GM06990 (cell line): ENCODE measurements at regions not wholly inside any gene's neighbourhood (a gene's known extent, or its start where the extent isn't known, plus 50 kb on each side); places are given as distances from the start of the nearest gene placed in this dataset.

ENCODE experiments used
- DNase-seq: peaks from one replicate; pipeline ENCODE4 v3.0.0-alpha.2; 2011; ENCODE audit not compliant: insufficient read length; ENCODE audit errors: extremely low read depth
- H3K27me3 ChIP-seq: replicated peaks from 2 replicates; pipeline ENCODE4 v1.6.0; 2011; ENCODE audit warnings: low read length; ENCODE audit not compliant: control insufficient read depth, insufficient read depth
- H3K36me3 ChIP-seq: 2 replicates; pipeline ENCODE4 v1.5.1; 2011; ENCODE audit warnings: low read length; ENCODE audit not compliant: control insufficient read depth, insufficient read depth
- H3K4me3 ChIP-seq: replicated peaks from 2 replicates; pipeline ENCODE4 v1.5.1; 2011; ENCODE audit warnings: low read depth, mild to moderate bottlenecking, control low read depth, low read length
- CTCF ChIP-seq: IDR thresholded peaks from 2 replicates; pipeline ENCODE4 v1.5.1; 2011; ENCODE audit warnings: low read length, control low read depth, mild to moderate bottlenecking, inconsistent platforms; ENCODE audit not compliant: insufficient read depth, poor library complexity, severe bottlenecking

GRCh38 chr13:21948769-21949474, 278.0 kb downstream of the FGF9 start:
- Histone ChIP-seq H3K27me3 (no peaks in the 10 kb centered on the region), H3K36me3 (no peaks in the 10 kb centered on the region), H3K4me3 (no peak overlapping the region)
- no peak for TF ChIP-seq CTCF
- no peak for DNase-seq

GRCh38 chr13:21949818-21950429, 279.1 kb downstream of the FGF9 start:
- Histone ChIP-seq H3K36me3 (no peaks in the 10 kb centered on the region), H3K4me3 (no peak overlapping the region), H3K27me3 (no peaks in the 10 kb centered on the region)
- TF ChIP-seq CTCF, result no peak
- no peak for DNase-seq

- no peak for DNase-seq
Observed at GRCh38 chr13:21956666-21957065, 285.8 kb downstream of the FGF9 start.

GRCh38 chr13:21957833-21958232, 287.0 kb downstream of the FGF9 start:
- Histone ChIP-seq H3K36me3 (no peaks in the 10 kb centered on the region), H3K27me3 (no peaks in the 10 kb centered on the region), H3K4me3 (no peak overlapping the region)
- no peak for TF ChIP-seq CTCF
- DNase-seq, result no peak

More at GRCh38 chr13:21956666-21957065, 285.8 kb downstream of the FGF9 start:
- Histone ChIP-seq H3K27me3 (no peaks in the 10 kb centered on the region), H3K36me3 (no peaks in the 10 kb centered on the region), H3K4me3 (no peak overlapping the region)
- no peak for TF ChIP-seq CTCF

GRCh38 chr13:21960108-21960507, 289.2 kb downstream of the FGF9 start:
- no peaks in the 10 kb centered on the region for H3K27me3 ChIP-seq
- no peak for DNase-seq
- no peaks in the 10 kb centered on the region for H3K36me3 ChIP-seq
- no peak for TF ChIP-seq CTCF
- H3K4me3 ChIP-seq, result no peak overlapping the region
